GM18907 (cell line): ENCODE measurements at regions not wholly inside any gene's neighbourhood (a gene's known extent, or its start where the extent isn't known, plus 50 kb on each side); places are given as distances from the start of the nearest gene placed in this dataset.

Experiments used
- ATAC-seq: cut with Tn5 transposase; IDR thresholded peaks from one replicate; pipeline ENCODE4 v1.9.1; 2021; ENCODE audit warnings: mild to moderate bottlenecking, moderate library complexity; ENCODE audit not compliant: unreplicated experiment

DNA sequence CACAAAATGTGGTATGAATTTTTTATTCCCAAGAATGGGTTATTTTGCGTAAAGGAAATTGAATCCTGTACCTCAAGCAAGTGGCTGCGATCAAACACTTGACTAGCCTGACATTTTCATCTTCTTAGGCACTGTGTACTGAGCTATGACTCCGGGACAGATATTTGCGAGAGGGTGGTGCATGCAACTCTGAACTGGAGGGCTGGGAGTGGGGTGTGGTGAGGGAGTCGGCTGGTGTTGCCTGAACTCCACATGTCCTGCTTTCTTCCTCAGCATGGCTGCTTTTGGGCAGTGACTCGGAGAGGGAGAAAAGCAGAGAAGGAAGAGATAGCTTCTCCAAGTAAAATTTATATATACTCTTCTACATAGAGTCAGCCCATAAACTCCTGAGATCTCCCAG is 68.5 kb upstream of the GATB start:
- no peak for ATAC-seq

DNA sequence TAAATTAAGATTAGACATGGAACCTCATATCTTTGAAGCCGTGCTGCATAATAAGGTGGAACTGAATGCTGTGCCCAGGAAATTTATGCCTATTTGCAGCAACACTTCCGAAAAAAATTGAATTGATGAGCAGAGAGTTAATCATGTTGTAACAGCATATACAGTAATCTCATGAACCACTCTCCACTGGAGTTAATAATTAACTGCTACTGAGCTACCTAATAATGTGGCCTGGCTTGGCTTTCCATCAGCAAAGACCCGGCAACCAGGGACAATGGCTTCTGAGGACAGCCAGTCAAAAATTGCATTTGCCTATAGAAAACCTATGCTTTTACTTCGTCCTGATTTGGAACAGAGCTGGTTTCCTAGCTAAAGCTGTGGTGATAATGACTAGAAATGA is 63.8 kb upstream of the GATB start:
- no peak for ATAC-seq

DNA sequence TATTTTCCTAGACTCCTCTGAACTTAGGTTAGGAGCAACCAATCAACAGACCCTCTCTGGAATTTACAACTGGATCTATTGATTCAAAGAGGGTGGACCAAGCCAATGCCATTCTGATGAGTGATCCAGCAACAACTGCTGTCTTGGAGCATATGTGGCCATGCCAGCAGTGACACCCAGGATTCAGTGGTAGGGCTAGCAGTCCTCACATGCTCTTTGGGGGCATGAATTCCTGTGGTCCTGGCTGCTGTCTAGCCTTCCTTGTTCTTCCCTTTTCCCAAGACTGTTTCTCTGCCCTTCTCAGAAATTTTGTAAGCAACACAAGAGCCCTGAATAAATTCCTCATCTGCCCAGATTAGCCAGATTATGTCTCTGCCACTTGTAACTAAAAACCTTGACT is 61.5 kb upstream of the GATB start:
- no peak for ATAC-seq

DNA sequence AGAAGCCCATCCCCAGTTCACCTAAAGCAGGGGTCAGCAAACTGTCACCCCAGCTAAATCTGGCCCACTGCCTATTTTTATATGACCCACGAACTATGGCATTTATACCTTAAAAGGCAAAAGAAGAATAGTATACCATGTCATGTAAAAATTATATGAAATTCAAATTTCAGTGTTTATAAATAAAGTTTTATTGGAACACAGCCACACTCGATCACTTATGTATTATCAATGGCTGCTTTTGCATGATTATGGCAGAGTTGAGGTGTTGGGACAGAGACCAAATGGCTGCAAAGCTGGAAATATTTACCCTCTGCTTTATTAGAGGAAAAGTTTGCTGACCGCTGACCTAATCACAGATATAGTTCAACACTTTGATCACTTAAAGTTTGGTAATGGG is 59.2 kb upstream of the GATB start:
- ATAC-seq, result no peak

DNA sequence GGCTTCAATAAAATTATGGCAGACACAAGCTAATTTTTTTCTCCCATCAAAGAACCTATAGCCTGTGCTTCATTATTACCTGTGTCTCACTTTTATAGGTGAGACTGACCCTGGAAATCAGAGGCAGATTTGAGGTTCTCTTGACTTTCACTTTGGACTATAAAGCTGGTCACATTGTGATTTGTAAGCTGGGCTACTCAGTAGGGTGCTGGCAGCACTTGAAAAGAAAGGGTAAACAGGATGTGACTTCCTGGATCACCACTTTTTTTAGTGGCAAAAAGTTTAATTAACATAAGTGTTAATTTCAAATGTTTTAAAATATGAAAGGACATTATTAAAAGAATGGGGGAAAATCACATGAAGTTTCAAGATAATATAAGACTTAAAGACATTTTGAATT is 50.6 kb upstream of the GATB start:
- no peak for ATAC-seq
